ENCODE measurements at regions not wholly inside any gene's neighbourhood (a gene's known extent, or its start where the extent isn't known, plus 50 kb on each side); places are given as distances from the start of the nearest gene placed in this dataset.

DNA sequence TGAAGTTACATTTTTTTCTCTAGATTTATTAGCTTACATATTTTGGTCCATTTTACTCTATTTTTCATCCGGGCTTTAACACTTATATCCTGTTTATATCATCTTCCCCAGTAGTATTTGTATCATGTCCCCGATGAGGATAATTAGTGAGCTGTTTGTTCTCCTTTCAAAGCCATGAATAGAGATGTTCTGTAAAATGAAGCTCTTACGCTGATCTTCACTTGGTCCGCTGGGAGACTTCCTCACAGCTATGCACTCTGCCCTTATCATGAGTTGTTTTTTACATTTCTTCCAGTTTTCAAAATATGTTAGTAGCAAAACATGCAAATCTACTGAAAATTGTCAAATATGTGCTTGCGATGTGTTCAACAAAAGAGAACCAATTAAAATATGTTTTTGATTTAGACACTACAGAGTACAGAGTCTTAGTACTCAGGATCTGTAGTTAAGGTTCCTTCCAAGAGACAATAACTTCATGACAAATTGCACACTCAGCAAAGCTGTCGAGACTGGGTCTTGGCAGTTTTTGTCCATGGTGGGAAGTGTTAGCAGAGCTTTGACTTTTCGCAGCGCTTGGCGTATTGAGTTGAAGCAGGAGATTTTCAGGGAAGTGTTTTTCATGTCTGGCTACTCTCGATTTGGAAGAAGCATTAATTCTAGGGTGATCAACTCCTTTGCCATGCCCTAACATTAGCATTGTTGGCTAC lies 292.0 kb upstream of the ADAMTS5 start:
- TF ChIP-seq CTCF (IDR thresholded peaks at IDR 0.05; ENCODE audit: low read depth, low read length, poor library complexity, severe bottlenecking): no peak
- no peak for TF ChIP-seq EZH2phosphoT487 (IDR thresholded peaks at IDR 0.05; ENCODE audit: borderline replicate concordance, low read length)
